AG10803 (cell line): ENCODE measurements at regions not wholly inside any gene's neighbourhood (a gene's known extent, or its start where the extent isn't known, plus 50 kb on each side); places are given as distances from the start of the nearest gene placed in this dataset.
A peak's percentile ranks its signal among the peaks of the same experiment; 100 is the strongest.

Experiments
- DNase-seq: peaks from one replicate; pipeline ENCODE4 v3.0.0; 2010; ENCODE audit warnings: low read depth
- H3K4me3 ChIP-seq: 2 replicates; pipeline ENCODE4 v1.5.1; 2011; ENCODE audit warnings: mild to moderate bottlenecking, low read length, control low read depth
- TF ChIP-seq, protein P1 (sequence below): conservative IDR thresholded peaks from 2 replicates; pipeline ENCODE4 v1.5.1; 2011; ENCODE audit warnings: mild to moderate bottlenecking, low read length, control low read depth, inconsistent platforms

DNA sequence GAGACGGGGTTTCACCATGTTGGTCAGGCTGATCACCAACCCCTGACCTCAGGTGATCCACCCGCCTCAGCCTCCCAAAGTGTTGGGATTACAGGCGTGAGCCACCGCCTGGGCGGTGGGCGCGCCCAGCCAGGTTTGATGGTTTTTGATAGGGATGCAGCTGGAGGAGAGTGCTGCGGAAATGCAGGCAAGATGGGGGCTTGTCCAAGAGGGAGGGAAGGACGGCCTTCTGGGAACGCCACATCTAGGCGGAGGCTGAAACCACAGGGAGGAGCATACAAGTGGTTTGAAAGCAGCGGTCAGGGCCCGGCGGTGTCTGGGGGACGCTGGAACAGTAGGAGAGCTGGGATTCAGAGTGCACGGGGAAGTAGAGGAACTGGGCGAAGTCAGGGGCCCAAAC lies 134.6 kb downstream of the VRK1 start:
- TF ChIP-seq, protein P1, sequence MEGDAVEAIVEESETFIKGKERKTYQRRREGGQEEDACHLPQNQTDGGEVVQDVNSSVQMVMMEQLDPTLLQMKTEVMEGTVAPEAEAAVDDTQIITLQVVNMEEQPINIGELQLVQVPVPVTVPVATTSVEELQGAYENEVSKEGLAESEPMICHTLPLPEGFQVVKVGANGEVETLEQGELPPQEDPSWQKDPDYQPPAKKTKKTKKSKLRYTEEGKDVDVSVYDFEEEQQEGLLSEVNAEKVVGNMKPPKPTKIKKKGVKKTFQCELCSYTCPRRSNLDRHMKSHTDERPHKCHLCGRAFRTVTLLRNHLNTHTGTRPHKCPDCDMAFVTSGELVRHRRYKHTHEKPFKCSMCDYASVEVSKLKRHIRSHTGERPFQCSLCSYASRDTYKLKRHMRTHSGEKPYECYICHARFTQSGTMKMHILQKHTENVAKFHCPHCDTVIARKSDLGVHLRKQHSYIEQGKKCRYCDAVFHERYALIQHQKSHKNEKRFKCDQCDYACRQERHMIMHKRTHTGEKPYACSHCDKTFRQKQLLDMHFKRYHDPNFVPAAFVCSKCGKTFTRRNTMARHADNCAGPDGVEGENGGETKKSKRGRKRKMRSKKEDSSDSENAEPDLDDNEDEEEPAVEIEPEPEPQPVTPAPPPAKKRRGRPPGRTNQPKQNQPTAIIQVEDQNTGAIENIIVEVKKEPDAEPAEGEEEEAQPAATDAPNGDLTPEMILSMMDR: no peak
- no peak overlapping the region for H3K4me3 ChIP-seq
- no peak for DNase-seq

DNA sequence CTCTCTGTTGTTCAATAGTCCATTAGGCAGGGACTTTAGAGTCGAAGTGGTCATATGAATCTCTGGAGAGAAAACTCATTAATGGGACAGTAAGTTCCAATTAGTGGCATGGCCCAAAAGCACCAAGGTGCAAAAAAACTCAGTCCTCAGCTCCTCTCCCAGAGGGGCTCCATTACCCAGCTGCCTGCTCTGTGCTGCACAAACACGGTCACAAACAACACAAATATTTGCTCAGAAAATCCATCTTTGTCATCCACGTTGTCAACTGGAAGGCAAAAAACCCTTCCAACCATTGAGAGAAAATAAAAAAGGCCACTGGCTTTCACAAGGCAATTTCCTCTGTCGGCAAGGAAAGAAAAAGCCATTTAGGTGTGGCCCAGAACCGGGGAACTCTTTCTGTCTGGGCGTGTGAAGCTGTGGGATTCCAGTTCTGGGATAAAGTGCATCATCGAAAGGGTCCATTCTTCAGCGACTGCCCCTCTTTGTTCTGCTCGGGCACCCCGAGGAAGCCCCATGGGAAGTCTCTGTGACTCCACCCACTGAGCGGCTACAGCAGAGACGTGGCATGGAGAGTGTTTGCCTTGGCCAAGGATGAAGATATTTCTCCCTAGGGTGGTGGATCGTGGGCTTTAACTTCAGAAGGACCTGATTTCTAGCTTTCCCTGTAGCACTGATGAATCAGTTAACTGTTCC lies 137.6 kb downstream of the VRK1 start:
- TF ChIP-seq, protein P1: no peak
- DNase-seq: no peak
- H3K4me3 ChIP-seq: no peak overlapping the region

DNA sequence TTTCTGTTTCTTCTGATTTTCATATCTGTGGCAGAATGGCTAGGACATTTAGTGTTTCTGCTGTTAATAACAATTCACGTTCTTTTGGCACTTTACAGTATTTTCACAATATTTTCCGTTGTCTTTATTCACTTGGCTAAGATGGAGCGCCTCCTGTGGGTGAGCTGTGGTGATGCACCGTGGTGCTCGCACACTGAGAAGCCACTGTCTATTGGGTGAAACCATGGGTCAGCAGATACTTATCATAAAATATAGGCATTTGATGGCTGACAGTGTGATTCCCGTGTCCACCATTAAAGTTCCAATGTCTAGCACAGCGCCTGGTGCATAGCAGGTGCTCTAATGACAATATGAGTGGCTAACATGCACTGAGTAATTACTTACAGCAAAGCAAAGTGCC lies 141.8 kb downstream of the VRK1 start:
- no peak for DNase-seq
- no peak overlapping the region for H3K4me3 ChIP-seq
- TF ChIP-seq, protein P1: peak; percentile 22; the same call in 1 of the 2 replicates

DNA sequence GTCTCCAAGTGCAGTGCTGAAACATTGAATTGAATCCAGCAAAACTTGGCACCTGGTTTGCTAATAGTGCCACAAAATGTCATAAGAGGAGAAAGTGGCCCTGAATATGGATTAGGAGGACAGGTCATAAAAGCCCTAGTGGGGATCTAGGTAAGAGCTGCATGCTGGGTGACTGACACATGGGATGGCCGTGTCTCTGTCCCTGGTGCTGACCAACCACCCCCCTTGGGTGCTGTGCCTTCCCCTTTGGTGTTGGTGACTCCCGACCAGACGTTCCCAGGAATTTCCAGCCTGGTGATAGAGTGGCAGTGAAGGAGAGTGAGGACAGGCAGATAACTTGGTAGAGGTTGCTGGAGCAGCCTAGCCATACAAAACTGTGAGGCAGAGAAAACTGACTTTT lies 142.8 kb downstream of the VRK1 start:
- H3K4me3 ChIP-seq: no peak overlapping the region
- TF ChIP-seq, protein P1: no peak
- DNase-seq: no peak

DNA sequence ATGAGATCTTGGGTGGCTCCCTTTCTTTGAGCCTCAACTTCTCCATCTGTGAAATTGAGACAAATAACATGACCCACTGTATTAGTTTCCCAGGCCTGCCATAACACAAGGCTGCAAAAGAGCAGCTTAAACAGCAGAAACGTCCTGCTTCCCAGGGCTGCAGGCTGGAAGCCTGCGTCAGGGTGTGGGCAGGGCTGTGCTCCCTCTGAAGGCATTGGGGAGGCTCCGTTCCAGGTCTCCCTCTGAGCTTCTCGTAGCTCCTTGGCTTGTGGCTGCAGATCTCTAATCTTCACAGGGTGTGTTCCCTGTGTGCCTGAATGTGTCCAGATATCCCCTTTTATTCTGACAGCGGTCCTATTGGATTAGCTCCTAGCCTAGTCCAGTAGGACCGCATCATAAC lies 147.1 kb downstream of the VRK1 start:
- TF ChIP-seq, protein P1: no peak
- no peak overlapping the region for H3K4me3 ChIP-seq
- DNase-seq: no peak

DNA sequence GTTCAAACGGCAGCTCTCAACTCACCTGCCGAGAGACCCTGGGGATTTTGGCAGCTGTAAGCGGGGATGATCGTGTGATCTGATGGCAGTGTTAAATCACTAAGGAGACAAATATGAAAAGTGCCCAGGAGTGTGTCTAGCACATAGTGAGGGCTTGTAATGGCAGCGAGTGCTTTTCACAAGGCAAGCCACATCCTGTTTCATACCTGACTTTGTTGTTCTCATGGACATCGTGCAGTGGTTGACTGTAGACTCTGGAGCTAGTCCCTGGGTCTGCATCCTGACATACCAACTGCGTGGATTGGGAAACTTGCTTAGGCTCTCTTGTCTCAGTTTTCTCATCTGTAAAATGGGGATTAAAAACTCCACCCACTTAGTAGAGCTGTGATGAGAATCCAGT lies 148.5 kb downstream of the VRK1 start:
- DNase-seq: no peak
- TF ChIP-seq, protein P1: no peak
- no peak overlapping the region for H3K4me3 ChIP-seq

DNA sequence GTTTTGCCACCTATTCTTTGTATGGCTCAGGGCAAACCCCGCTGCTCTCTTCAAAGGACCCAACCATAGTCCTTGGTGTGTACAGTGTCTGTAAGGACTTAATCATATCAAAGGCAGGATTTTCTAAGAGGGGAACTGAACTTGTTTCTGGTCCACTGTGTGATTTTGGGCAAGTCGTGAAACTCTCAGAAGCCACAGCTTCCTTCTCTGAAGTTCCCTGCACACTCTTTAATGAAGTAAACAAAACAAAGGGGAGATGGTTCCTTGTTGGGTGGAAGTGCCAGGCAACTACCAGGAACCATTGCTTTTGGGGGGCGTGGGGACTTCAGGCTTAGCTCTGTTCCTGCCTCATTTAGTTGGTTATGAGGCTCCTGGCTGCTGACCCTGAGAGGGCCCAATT lies 152.4 kb downstream of the VRK1 start:
- no peak for DNase-seq
- TF ChIP-seq, protein P1: no peak

More for the DNA sequence above, 152.4 kb downstream of the VRK1 start:
- H3K4me3 ChIP-seq: no peak overlapping the region
